ENCODE measurements at regions not wholly inside any gene's neighbourhood (a gene's known extent, or its start where the extent isn't known, plus 50 kb on each side); places are given as distances from the start of the nearest gene placed in this dataset.

DNA sequence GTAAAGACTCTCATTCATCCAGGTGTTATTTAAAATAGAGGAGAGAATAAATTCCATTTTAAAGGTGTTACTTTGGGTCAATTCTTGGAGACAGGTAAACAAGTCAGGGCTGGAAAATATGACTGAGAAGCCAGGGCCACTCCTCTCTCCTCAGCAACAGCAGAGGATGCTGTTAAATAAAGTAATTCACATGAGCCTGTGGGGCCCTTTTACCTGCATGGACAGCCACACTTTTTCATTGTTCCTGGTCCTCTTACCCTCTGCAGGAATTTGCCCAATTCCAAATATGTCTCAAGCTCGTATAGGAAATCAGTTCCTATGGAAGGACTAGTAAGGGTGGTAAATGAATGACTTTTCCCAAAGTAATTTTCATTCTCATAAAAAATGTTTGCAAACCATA, 420.1 kb upstream of the KLF6 start:
- TF ChIP-seq POLR2A (IDR thresholded peaks at IDR 0.05; ENCODE audit: low read depth, low read length) (no peak), POLR2AphosphoS5 (IDR thresholded peaks at IDR 0.05; ENCODE audit: low read depth, low read length) (no peak)

All from GM12892 (cell line).